ENCODE measurements at regions not wholly inside any gene's neighbourhood (a gene's known extent, or its start where the extent isn't known, plus 50 kb on each side); places are given as distances from the start of the nearest gene placed in this dataset.

DNA sequence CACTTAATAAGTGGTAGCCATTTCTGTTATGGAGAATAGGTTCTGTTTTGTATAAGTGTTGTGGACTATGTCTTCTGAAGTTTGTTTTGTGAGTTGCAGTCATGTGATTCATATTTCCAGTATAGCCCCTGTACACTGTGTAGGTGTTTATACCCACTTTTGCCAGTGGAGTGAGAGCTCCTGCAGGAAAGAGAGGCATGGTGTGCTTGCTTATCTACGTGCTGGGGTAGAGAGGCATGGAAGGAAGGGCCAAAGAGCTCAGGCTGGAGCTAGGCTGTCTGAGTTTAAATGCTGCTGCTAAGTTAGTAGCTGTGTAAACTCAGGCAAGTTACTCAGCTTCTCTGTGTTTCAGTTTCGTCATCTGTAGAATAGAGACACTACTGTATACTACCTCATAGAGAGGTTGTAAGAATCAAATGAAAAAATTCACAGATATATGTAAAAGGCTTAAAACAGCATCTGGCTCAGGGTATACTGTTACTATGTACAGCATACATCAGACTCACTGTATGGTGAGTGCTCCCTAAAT, 88.2 kb upstream of the SLC38A2 start:
- TF ChIP-seq, protein P1, sequence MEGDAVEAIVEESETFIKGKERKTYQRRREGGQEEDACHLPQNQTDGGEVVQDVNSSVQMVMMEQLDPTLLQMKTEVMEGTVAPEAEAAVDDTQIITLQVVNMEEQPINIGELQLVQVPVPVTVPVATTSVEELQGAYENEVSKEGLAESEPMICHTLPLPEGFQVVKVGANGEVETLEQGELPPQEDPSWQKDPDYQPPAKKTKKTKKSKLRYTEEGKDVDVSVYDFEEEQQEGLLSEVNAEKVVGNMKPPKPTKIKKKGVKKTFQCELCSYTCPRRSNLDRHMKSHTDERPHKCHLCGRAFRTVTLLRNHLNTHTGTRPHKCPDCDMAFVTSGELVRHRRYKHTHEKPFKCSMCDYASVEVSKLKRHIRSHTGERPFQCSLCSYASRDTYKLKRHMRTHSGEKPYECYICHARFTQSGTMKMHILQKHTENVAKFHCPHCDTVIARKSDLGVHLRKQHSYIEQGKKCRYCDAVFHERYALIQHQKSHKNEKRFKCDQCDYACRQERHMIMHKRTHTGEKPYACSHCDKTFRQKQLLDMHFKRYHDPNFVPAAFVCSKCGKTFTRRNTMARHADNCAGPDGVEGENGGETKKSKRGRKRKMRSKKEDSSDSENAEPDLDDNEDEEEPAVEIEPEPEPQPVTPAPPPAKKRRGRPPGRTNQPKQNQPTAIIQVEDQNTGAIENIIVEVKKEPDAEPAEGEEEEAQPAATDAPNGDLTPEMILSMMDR (conservative IDR thresholded peaks at IDR 0.05) = no peak
- no peak for TF ChIP-seq ZFX (IDR thresholded peaks at IDR 0.05)
- H3K27ac ChIP-seq = no peak overlapping the region

DNA sequence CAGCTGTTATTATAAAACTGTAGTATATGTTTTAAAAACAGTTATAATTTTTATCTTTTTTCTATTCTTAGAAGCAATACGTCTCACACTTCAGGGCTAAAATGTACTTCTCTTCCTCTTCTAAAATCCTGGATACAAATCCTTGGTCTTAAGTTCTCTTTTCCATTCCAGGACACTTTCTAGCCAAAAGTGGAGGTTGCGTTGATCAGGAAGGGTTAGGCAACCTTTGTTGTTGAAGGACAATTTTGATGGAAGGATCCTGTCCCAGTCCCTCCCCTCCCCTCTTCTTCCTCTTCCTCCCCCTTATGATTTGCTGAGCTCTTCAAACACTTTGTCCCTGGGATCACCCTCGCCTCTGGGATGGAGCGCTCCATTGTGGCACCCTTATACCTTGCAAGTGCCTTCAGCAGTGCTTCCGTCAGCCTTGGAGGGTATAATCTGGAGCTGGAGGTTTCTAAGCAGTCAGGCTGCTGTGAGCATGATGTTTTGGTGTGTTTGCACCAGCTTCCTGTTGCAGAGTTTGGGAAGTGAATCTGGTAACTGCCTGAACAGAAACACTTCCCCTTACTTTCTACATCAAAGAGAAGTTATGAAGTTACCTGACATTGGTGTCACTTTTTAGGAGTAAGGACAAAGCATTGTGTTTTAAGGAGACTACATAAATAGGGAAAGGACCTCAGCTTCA, 87.4 kb upstream of the SLC38A2 start:
- H3K27ac ChIP-seq = no peak overlapping the region

DNA sequence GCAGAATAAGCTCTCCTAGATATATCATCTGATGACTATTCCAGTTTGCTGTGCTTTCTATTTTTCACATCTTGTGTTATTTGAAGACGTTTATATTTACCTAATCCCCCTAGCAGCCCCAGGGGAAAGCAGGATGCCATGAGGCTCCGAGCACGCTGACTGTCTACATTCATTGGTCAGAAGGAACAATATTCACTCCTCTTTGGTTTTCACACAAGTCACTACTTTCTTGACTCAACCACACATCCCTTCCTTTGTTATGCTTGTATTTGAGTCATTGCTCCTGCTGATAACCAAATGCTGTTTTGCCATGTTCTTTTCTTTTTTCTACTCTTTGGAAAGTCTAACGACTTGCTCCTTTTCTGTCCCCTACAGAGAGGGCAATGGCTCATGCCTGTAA, 86.5 kb upstream of the SLC38A2 start:
- TF ChIP-seq ZFX (IDR thresholded peaks at IDR 0.05) = no peak
- TF ChIP-seq, protein P1 (conservative IDR thresholded peaks at IDR 0.05) = no peak
- H3K27ac ChIP-seq = no peak overlapping the region

More for the DNA sequence above, 87.4 kb upstream of the SLC38A2 start:
- TF ChIP-seq ZFX (IDR thresholded peaks at IDR 0.05) = no peak
- TF ChIP-seq, protein P1 (conservative IDR thresholded peaks at IDR 0.05) = no peak

DNA sequence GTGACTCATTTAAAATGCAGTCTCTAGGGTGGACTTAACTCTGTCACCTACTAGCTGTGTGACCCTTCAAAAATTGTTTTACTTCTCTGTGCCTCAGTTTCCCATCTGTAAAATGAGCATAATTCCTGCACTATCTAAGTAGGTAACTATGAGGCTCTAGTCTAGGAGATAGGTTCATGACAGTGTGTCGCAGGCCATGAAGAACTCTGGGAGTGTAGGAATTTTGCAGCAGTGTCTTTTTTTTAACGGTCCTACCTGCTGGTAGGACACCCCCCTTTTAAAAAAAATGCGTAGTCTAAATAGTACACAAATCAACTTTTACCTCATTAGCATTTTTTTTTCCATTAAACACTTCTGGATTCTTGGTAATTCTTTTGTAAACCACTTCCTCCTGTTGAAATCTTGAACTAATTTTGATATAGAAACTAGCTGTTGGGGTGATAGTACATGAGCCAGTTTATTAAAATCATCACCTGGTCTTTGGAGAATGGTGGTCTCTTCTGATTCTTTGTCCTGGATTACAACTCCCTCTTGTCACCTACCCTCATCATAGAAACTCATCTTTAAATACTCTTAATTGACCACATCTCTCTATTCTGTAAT, 86.0 kb upstream of the SLC38A2 start:
- TF ChIP-seq, protein P1 (conservative IDR thresholded peaks at IDR 0.05) = no peak
- no peak for TF ChIP-seq ZFX (IDR thresholded peaks at IDR 0.05)
- no peak overlapping the region for H3K27ac ChIP-seq

DNA sequence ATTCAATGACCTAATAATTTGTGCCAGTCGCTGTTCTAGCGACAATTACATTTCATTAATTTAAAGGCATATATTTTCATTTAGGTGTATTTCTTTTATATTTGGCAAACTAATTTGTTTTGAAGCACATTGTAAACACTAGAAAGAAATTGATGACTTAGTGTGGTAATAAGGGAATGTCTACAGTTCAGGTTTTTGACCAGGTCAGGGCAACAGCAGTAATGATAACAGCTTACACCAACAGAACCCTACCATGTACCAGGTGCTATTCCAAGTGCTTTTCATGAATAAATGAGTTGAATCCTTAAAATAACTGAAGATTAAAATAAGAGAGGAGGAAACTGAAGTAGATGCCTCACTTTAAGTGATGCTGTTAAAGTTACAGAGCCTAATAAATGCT, 85.4 kb upstream of the SLC38A2 start:
- TF ChIP-seq, protein P1 (conservative IDR thresholded peaks at IDR 0.05) = no peak
- no peak for TF ChIP-seq ZFX (IDR thresholded peaks at IDR 0.05)
- H3K27ac ChIP-seq = no peak overlapping the region

DNA sequence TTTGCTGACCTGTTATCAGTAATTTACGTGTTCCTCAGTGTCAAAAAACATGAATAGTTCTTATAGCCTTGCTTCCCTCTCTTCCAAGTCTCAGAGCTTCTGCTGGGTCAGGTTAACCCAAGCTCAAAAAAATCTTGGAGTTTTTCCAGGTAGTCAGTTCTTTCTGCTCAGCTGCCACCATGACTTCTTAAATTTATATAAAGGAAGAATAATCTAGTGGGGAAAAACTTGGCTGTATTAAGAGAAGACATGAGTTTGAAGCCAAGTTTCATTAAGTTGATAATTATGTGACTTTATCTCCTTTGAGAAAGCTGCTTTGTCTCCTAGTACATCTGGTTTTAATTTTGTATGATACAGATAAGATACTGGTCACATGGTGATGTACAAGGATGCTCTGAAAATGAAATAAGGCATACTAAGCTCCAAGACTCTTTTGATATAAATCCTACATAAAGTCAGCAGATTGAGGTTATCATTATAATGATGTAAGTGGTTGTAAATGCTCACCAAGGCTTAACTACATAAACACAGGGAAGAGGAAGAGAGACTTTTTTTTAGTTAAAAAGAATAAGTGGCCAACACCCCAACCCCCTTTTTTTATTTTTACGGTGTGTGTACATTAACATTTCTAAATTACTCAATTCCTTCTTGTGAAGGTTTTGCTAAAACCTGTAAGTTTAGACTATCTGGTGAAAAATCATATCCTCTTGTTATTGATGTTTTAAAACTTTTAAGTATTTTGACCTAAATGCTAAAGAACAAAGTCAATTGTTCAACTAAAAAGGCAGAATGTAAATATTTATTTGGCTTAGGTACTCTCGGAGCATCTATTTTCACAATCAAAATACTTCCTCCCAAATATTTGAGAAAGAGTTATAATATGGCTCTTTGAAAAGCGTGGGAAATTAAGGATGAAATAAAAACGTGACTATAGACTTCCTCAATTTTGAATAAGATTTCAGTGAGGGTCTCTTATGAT, 84.1 kb upstream of the SLC38A2 start:
- TF ChIP-seq, protein P1 (conservative IDR thresholded peaks at IDR 0.05) = no peak
- TF ChIP-seq ZFX (IDR thresholded peaks at IDR 0.05) = no peak
- peak overlapping the region; percentile 62; the same call in 1 of the 2 replicates for H3K27ac ChIP-seq

All from C4-2B (cell line).